Hepatocyte (in vitro differentiated cells): ENCODE measurements at regions not wholly inside any gene's neighbourhood (a gene's known extent, or its start where the extent isn't known, plus 50 kb on each side); places are given as distances from the start of the nearest gene placed in this dataset.

Experiments used
- CTCF ChIP-seq: fragments of 200-600 bp; sonication (generic); IDR thresholded peaks from 2 replicates; pipeline ENCODE4 v1.5.1; 2016; ENCODE audit warnings: antibody characterized with exemption, mild to moderate bottlenecking; ENCODE audit not compliant: poor library complexity
- EZH2 ChIP-seq: fragments of 200-600 bp; sonication (generic); IDR thresholded peaks from 2 replicates; pipeline ENCODE4 v1.6.1; 2016; ENCODE audit warnings: antibody characterized with exemption, mild to moderate bottlenecking, borderline replicate concordance
- EZH2phosphoT487 ChIP-seq: fragments of 200-600 bp; sonication (generic); IDR thresholded peaks from one replicate; pipeline ENCODE4 v1.6.1; 2018; ENCODE audit warnings: antibody characterized with exemption, mild to moderate bottlenecking, low read depth, moderate library complexity; ENCODE audit not compliant: unreplicated experiment, severe bottlenecking

GRCh38 chr4:171170671-171171070 lies 642.5 kb upstream of the GALNTL6 start:
- no peak for TF ChIP-seq CTCF
- TF ChIP-seq EZH2phosphoT487 = no peak
- TF ChIP-seq EZH2 = no peak
